Amniotic stem cell (primary cell): ENCODE measurements at regions not wholly inside any gene's neighbourhood (a gene's known extent, or its start where the extent isn't known, plus 50 kb on each side); places are given as distances from the start of the nearest gene placed in this dataset.

ENCODE experiments used
- DNase-seq: peaks from one replicate; lab custom pipeline; 2025; lab: John Stamatoyannopoulos, UW

- no peak for DNase-seq
Observed at GRCh38 chr11:103668859-103669258, 367.6 kb upstream of the DDI1 start.

- no peak for DNase-seq
Observed at GRCh38 chr11:103671143-103671651, 365.2 kb upstream of the DDI1 start.

GRCh38 chr11:103673773-103674172 lies 362.7 kb upstream of the DDI1 start:
- DNase-seq, result no peak

- no peak for DNase-seq
Observed at GRCh38 chr11:103676413-103676812, 360.0 kb upstream of the DDI1 start.

- no peak for DNase-seq
Observed at GRCh38 chr11:103680826-103681225, 355.6 kb upstream of the DDI1 start.

- no peak for DNase-seq
Observed at GRCh38 chr11:103681855-103682254, 354.6 kb upstream of the DDI1 start.

GRCh38 chr11:103682318-103683184 lies 353.9 kb upstream of the DDI1 start:
- DNase-seq, result peak; percentile 39

- no peak for DNase-seq
Observed at GRCh38 chr11:103683576-103683975, 352.9 kb upstream of the DDI1 start.

GRCh38 chr11:103688924-103689323 lies 347.5 kb upstream of the DDI1 start:
- DNase-seq, result no peak

- no peak for DNase-seq
Observed at GRCh38 chr11:103690356-103690755, 346.1 kb upstream of the DDI1 start.

GRCh38 chr11:103696123-103696522 lies 340.3 kb upstream of the DDI1 start:
- no peak for DNase-seq

- DNase-seq, result no peak
Observed at GRCh38 chr11:103699216-103699615, 337.2 kb upstream of the DDI1 start.

GRCh38 chr11:103699656-103700055 lies 336.8 kb upstream of the DDI1 start:
- DNase-seq, result no peak

GRCh38 chr11:103700622-103701021 lies 335.8 kb upstream of the DDI1 start:
- DNase-seq, result no peak

- no peak for DNase-seq
Observed at GRCh38 chr11:103703437-103703836, 333.0 kb upstream of the DDI1 start.

- DNase-seq, result no peak
Observed at GRCh38 chr11:103703954-103704353, 332.5 kb upstream of the DDI1 start.

GRCh38 chr11:103705642-103706041 lies 330.8 kb upstream of the DDI1 start:
- DNase-seq, result no peak

- DNase-seq, result no peak
Observed at GRCh38 chr11:103709371-103709770, 327.1 kb upstream of the DDI1 start.

- DNase-seq, result no peak
Observed at GRCh38 chr11:103714246-103714645, 322.2 kb upstream of the DDI1 start.

- no peak for DNase-seq
Observed at GRCh38 chr11:103716363-103716762, 320.1 kb upstream of the DDI1 start.

GRCh38 chr11:103727262-103727661 lies 309.2 kb upstream of the DDI1 start:
- no peak for DNase-seq

- no peak for DNase-seq
Observed at GRCh38 chr11:103729617-103730016, 306.8 kb upstream of the DDI1 start.

GRCh38 chr11:103730131-103730940 lies 306.1 kb upstream of the DDI1 start:
- DNase-seq, result peak; percentile 26
